GM12865 (cell line): ENCODE measurements at regions not wholly inside any gene's neighbourhood (a gene's known extent, or its start where the extent isn't known, plus 50 kb on each side); places are given as distances from the start of the nearest gene placed in this dataset.

ENCODE experiments used
- DNase-seq: peaks from one replicate; pipeline ENCODE4 v3.0.0; 2010; ENCODE audit warnings: low read depth
- H3K4me3 ChIP-seq: 2 replicates; pipeline ENCODE4 v1.5.1; 2011; ENCODE audit warnings: mild to moderate bottlenecking, low read depth, low read length, control low read depth
- CTCF ChIP-seq: IDR thresholded peaks from 2 replicates; pipeline ENCODE4 v1.5.1; 2011; ENCODE audit warnings: low read length, control low read depth, low read depth, inconsistent platforms; ENCODE audit not compliant: insufficient read depth; ENCODE audit errors: missing control alignments

GRCh38 chr16:64626776-64627175 is 495.1 kb downstream of the CDH11 start:
- no peak overlapping the region for H3K4me3 ChIP-seq
- DNase-seq, result no peak
- no peak for TF ChIP-seq CTCF

GRCh38 chr16:64621616-64622015 is 500.2 kb downstream of the CDH11 start:
- no peak for DNase-seq
- no peak overlapping the region for H3K4me3 ChIP-seq
- TF ChIP-seq CTCF, result no peak

- TF ChIP-seq CTCF, result no peak
- DNase-seq, result no peak
- no peak overlapping the region for H3K4me3 ChIP-seq
Measured at GRCh38 chr16:64617836-64618476, 503.9 kb downstream of the CDH11 start.

- TF ChIP-seq CTCF, result no peak
- H3K4me3 ChIP-seq, result no peak overlapping the region
- no peak for DNase-seq
Measured at GRCh38 chr16:64615630-64616280, 506.1 kb downstream of the CDH11 start.

- no peak for TF ChIP-seq CTCF
- H3K4me3 ChIP-seq, result no peak overlapping the region
- no peak for DNase-seq
Measured at GRCh38 chr16:64596196-64596595, 525.7 kb downstream of the CDH11 start.

GRCh38 chr16:64590513-64590912 is 531.4 kb downstream of the CDH11 start:
- no peak for DNase-seq
- no peak for TF ChIP-seq CTCF
- no peak overlapping the region for H3K4me3 ChIP-seq

- no peak overlapping the region for H3K4me3 ChIP-seq
- no peak for DNase-seq
- TF ChIP-seq CTCF, result no peak
Measured at GRCh38 chr16:64589836-64590235, 532.0 kb downstream of the CDH11 start.
